ENCODE measurements at regions not wholly inside any gene's neighbourhood (a gene's known extent, or its start where the extent isn't known, plus 50 kb on each side); places are given as distances from the start of the nearest gene placed in this dataset.

DNA sequence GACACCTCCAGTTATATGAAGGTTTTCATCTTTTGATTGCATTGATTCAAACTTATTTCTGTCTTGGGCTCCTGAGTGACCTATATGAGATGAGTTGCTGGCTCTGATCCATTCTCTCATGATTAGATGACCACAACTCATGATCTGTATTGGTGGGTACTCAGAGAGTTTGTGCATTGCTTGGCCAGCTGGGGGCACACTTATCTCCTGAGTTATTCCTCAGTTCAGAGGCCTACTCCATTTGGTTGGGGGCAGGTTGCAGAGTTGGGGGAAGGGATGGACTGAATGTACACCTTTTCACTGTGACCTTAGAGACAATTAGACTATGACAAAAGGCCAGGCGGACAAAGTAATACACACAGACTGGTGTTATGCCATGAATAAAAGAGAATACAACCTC is 166.2 kb upstream of the SEMA6D start:
- peak; percentile 1 for DNase-seq

DNA sequence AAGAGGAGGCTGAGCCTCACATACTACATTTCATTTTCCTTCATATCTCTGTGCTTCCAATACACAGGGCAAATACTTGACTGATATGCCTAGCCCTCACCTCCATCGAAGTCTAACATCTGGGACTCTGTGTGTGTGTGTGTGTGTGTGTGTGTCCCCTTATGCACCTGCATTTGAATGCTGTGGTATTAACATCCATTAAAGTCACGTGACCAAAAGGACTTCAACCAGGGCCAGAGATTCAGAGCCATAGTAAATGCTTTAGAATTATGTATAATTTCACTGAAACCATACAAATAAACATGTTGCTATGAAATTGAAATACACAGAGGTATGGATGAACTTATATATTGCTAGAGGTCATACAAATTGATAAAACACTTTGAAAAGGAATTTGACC is 165.8 kb upstream of the SEMA6D start:
- no peak for DNase-seq

DNA sequence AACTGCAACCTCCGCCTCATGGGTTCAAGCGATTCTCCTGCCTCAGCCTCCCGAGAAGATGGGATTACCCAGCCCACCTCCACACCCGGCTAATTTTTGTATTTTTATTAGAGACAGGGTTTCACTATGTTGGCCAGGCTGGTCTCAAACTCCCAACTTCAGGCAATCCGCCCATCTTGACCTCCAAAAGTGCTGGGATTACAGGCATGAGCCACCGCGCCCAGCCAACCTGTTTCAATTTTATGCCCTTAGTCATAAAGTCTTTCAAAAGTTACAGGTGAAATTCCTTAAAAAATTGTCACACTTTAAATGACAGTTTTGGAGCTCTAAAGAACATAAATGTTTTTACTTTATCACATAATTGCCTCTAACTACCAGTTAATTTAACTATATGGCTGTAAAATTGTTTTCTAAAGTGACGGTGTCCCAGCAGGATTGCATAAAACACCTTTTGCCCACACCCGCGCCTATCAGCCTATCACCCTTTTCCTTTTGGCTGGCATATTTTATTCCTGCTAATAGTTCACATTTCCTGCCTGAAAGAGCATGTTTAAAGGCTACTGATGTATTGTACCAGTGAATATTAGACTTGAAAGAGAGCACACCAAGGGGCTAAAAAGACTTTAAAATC is 164.2 kb upstream of the SEMA6D start:
- DNase-seq, result no peak

DNA sequence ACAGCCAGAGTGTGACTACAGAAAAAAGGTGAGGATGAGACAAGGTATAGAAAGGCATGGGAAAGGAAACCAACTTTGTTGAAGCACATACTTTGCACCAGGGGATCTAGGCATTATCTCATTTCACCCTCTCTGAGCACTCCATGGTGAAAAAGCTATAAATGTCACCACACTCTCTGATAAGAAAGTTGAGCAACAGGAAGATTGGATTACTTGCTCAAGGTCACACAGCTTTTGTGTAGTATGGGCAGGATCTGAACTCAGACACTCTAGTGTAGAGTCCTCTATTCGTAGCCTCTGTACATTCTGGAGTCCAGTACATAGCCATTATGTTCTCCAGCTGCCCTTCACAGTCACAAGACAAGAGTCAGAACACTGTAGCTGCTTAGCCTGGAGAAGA is 163.4 kb upstream of the SEMA6D start:
- no peak for DNase-seq

DNA sequence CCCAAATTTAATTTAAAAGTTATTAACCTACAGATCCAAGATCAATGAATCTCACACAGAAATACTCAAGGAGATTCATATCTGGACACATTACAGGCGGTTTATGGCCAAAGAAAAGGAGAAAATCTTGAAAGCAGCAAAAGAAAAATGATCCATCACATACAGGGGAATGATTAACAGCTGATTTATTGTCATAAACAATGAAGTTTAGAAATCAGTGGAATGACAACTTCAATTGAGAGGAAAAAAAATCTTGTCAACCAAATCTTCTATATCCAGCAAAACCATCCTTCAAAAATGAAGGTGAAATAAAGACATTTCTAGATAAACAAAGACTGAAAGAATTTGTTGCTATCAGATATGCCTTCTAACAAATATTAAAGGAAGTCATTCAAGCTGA is 156.2 kb upstream of the SEMA6D start:
- no peak for DNase-seq

DNA sequence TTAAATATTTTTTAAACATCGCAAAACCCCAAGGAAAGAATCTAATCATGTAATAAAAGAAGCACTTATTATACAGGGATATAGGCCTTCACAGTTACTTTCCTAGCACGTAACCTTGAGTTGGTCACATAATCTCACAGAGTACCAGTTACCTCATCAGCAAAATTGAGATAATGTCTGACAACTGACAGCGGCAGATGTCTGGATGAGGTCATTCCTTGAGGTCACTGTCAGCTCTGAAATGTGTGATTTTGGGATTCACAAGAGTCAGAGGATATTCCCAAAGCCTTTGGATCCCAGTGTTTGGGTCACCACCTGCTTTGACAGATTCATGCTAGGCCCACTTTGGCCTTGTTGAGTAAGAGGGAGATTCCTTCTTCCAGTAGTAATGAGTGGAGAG is 151.4 kb upstream of the SEMA6D start:
- DNase-seq, result no peak

DNA sequence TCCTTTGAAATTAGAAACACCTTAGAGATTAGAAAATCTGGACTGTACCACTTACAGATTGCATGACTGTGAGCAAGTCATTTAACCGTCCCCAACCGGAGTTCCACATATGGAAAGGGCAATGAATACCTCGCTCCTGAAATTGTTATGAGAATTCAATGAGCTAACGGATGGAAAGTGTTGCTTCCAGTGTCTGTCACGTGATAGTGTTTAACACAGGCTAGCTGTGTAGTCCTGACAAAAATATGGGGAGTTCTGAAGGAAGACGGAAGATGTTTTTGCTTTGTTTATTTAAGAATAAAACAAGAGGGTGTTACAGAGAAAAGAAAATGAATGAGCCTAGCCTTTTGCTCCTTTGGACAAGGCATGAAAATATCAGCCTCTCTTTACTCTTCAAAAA is 150.7 kb upstream of the SEMA6D start:
- no peak for DNase-seq

DNA sequence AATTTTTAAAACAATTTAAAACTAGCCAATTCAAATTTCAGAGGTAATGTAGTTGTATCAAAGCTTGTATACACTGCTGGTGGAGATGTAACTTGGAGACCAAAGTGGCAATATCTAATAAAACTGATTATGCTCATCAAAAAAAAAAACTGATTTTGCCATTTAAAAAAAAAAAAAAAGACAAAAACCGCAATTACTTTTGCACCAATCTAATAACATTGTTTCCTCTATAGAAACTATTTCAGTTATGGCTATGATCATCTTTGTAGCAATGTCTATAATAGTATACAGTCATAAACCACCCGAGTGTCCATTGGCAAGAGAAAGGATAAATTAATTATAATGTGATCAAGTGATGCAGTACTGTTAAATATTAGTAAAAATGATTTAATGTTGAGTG is 149.3 kb upstream of the SEMA6D start:
- no peak for DNase-seq

DNA sequence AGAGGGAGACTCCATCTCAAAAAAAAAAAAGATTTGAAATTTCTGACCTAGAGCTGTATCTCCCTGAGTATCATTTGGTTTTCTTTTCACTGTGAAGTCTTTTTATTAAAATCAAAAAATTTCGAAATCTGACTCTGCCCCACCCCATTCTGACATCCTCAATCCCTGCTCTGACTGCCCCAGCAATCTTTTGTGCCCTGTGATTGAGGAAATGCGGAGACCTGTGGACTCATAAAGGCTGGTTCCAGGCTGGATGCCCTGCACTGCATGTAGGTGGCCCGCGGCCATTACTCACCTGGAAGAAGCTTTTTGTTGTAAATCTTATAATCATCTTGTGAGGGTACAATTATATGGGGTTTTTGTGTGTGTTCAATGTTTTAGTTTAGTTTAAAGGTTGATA is 147.3 kb upstream of the SEMA6D start:
- no peak for DNase-seq

DNA sequence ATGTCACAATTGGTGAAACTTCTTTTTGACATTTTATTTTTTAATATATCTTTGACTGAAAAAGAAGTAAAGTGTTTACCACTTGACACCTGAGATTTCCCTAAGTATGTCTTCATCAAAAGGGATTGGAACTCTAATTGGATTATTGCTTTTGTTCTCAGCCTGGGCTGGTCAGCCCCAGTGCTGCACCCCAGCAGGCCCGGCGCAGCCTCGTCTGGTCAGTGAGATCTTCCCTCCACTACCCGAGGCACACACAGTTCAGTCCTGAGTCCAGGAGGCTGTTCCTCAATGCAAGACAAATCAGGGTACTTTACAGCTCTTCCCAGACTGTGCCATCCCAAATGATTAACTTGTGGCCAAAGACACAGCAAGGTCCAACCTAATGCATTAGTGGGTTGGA is 146.9 kb upstream of the SEMA6D start:
- DNase-seq, result no peak

DNA sequence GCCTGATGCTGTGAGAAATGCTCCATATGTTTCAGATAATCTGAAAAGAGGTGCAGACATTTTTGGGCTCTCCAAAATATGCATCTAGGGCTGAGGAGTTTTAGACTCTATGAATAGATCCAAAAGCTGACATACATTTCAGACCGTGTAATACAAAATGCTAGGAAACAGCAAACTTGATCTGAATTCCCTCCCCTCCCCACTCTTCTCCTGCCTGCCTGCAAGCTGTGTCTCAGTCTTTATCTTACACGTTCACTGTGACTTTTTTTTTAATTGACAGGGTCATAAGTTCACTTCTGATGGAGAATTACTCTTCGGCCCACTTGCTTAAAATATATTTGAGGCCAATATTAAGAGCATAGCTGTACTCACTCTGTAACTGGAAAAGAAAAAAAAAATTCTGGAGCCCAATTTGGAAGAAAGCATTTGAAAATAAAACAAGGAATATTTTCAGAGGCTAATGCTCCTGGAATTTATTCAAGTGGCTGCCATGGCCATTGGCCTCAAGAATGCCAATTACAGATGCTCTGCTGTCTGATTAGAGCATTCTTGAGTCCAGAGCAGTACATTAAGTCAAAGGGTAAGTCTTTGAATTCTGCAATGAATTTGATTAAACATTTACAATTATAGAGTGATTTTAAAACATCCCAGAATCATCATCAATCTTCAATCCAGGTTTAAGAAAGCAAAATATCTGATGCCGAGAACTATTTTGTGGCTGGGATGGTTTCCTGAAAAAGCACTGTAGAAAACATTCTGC is 146.2 kb upstream of the SEMA6D start:
- no peak for DNase-seq

DNA sequence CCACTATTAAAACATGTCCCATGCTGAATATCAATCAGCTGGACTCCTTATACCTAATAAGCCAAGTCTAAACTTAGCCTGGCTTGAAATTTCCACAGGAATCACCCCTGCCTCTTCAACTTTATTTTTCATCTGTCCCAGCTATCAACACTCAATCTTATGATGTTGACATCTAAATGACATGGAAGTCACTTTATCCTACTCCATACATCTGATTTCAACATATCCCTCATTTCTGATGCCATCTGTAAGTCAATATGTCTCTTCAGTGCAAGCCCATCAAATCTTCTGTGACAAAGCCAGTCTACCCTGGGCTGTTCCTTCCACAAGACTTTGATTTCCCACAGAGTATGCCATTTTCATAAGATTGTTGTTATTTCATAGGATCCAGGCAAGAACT is 143.6 kb upstream of the SEMA6D start:
- no peak for DNase-seq

DNA sequence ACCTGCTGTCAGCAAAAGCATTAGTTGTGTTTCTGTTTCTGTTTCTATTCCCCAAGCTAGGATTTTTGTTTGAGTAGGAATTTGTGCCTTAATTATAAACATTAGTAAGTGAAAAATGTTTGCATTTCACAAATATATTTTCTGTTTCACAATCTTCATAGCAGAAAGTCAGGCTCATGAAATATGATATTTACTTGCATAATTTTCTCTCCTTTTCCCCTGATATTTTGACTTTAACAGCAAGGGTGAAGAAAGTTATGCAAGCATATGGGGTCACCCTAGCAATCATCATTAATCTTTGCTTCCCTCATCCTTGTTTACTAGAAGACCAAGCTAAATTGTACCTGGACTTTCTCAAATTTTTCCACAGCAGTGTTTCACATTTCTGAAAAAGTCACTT is 140.3 kb upstream of the SEMA6D start:
- DNase-seq, result no peak

DNA sequence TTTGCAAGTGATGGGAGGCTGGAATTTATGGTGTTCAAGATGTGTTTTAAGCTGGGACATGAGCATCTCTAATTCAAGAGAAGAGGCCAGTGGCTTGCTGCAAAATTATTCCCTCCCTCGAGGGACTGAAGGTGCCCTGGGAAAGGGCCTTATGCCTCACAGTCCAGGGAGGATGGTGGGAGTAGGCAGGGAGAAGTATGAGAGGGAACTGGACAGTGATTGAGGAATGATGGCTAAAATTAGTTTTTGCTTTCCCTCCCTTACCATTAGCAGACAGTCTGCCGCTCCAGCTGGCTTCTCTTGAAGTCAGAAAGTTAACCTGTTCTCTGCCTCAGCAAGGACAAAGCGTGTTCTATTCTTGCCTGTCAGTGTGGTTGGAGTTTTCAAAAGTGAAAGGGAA is 139.8 kb upstream of the SEMA6D start:
- no peak for DNase-seq

DNA sequence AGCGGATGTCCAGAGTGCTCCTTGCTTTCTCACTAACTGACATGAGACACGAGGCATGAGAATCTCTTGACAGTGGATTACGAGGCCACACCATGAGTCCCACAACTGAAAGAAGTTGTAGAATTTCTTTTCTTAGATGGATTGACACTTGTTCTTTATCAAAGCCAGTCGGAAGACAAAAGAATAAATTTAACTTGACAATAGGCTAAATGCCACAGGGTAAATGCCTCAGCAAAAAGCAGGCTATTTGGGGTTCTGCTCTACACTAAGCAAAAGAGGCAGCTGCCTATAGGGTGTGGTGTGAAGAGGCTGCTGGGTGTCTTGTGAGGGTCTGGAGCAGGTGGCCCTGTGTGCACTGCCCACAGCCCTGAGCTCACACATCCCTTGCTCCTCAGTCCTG is 135.1 kb upstream of the SEMA6D start:
- DNase-seq, result no peak

DNA sequence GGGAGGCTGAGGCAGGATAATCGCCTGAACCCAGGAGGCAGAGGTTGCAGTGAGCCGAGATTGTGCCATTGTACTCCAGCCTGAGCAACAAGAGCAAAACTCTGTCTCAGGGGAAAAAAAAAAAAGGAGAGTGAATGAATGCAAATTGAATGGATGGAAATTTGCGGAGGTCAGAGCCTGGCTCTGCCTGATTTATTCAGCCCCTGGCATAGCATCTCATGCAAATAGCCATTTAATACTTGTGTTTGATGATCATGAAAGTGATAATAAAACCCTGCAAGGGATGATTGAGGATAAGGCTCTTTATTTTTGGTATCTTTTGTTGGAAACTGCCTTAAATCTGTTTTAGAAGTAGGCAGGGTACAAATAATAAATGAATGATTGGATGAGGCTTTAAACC is 133.0 kb upstream of the SEMA6D start:
- no peak for DNase-seq

DNA sequence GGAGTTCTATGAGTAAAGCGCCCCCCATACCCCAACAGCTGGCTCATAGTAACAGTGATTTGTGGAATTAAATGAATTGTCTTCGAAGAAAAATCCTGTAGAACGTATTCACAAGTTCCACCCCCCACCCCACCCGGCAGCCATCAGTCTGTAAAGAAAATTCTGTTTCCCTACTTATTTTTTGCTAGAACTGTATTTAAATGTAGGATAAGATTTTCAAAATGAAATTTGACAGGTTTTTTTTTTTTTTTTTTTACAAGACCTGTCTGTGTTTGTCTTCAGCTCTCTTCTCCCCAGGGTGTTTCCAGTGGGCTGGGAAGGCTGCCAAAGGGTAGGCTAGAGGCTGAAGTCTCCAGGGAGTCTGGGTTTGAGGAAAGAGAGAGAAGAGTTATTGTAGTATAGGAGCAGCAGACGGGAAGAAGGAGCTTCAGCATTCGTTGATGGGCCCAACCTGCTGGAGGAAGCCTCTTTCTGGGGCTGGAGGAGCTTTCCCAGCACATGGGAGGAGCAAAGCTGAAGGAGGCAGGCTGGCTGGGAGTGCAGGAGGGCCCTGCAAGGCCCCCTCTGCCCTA is 130.6 kb upstream of the SEMA6D start:
- no peak for DNase-seq

DNA sequence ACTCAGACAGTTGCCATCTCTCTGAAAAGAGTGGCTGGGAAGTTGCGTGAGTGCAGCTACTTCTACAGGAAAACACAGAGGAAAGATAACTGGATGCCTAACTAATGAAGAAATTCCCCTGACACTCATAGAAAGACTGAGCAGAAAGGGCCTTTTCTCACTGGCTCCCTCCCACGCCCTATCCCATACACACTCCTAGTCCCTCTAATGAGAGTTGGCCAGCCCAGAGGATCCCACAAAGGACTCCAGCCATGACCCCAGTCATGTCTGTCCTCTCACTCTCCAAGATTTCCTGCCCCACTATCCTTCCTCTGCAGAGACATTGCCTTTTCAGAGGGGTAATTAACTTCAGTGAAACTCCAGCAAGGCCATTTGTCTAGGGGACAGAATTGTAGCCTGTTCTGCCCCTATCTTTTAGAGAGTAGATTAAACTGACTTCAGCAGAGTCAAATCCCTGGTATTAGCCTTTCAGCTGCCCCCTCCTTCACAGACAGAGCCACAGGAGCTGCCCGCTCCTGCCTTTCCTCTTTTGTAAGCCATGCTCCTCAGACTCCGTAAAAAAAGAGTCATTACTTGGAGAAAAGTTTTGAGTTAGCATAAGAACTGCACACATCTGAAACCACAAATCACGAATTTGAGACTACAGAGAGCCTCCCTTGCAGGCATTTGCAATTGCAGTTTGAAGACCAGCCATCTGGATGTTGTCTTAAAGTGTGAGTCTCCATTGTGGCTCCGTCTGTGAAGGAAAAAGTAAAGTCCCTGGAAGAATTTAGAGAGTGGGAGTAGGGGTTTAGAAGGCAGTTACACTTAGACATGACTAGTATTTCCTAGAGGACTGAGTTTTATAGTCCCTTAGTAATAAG is 129.1 kb upstream of the SEMA6D start:
- no peak for DNase-seq

DNA sequence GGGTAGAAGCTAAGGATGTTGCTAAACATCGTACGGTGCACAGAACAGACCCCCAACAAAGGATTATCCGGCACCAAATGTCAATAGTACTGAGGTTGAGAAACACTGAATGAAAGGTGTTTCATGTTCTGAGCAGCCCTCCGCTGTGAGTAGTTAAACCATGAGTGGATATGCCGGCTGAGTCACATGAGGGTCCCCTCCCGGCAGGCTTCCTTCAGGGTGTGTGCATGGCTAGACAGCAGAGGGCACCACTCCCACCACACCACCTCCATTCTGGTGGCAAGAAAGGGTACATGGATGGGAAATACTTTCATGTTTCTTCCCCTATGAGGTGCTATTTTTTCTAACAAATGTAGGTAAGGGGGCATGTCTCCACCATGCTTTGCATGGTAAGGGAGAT is 128.3 kb upstream of the SEMA6D start:
- DNase-seq, result no peak

DNA sequence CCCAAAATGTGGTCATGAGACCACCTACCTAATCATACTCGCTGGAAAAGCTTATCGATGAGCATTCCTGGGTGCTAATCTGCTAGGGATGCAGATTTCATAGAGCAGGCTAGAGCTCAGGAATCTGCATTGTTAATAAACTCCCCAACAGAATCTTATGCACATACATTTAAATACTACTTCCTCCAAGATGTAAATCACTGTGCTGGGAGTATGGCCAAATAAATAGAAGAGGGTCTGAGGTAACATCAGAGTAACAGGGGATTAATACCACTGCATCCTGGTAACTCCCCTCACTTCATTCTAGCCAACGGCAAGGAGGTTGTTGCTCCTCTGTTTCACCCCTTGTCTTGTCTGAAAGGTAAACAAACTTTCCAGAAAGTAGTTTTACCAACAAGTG is 118.3 kb upstream of the SEMA6D start:
- DNase-seq, result no peak

DNA sequence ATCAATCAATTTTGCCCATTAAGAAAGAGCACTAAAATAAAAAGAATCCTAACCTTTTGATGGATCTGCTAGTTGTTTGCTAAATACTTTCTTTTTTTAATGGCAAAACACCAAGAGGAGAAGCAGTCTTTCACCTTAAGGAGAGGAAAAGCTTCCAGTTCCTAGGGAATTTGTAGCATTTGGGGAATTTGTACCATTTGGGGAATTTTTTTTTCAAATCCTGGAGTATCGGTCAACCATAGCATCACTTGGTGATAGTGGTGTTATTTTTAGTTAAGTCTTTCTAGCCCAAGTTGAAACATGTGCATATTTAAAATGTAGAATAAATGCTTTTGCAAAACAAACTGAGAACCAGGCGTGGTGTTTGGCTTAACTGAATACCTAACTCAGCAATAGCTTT is 117.5 kb upstream of the SEMA6D start:
- no peak for DNase-seq

DNA sequence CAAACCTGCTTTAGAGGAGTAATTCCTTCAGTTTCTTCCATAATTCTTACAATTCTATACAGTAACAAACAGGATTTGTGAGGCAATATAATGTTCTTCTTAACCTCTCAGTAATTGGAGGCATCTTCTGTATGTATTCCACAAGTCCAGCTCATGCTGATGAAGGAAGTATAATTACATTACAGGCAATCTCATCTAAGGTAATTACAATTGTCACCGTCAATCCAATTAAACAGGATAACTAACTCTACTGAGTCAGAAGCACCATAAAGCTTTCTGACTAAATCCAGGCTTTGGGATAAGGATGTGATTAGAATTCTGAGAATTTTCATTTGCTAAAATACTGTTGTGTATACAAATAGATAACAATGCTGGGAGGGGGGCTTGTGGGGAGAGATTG is 115.2 kb upstream of the SEMA6D start:
- no peak for DNase-seq

DNA sequence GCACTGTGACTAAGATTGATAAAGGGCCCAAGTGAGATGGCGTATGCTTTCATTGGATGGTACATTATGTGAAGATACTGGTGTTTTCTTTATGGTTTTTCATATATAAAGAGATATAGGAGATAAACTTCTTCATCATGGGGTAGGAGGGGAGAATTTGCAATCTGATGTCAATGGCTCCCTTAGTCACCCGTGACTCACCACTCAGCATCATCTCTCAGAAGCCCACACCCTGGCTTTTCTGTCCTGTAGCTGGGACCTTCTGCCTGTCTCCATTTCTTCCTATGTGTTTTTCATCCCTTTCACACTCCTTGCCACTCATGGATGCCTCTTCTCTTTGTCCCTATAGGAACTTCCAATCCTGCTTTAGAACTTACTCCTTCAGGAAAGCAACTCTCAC is 114.3 kb upstream of the SEMA6D start:
- DNase-seq, result no peak

DNA sequence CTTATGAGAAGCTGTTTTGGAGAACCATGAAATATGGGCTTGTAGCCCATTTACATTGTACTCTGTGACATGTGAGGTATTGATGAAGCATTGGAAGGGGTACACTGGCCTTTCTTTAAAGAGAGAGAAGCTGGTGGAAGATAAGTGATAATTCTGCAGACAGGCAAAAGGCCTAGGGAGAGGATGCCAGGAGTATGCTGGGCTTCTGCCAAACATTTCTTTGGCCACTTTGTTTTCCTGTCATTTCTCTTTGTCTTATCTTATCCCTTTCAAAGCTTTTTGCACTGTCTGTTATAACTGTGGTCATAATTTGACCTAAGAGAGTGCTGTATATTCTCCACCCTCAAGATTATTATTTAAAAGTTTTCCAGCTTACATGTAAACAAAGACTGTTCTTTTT is 109.6 kb upstream of the SEMA6D start:
- no peak for DNase-seq
